ENCODE measurements at regions not wholly inside any gene's neighbourhood (a gene's known extent, or its start where the extent isn't known, plus 50 kb on each side); places are given as distances from the start of the nearest gene placed in this dataset.
"Not testable (repeated sequence)": the region's sequence is repeated elsewhere in the genome, so short reads cannot be mapped to it uniquely, and the experiment has no call there.

DNA sequence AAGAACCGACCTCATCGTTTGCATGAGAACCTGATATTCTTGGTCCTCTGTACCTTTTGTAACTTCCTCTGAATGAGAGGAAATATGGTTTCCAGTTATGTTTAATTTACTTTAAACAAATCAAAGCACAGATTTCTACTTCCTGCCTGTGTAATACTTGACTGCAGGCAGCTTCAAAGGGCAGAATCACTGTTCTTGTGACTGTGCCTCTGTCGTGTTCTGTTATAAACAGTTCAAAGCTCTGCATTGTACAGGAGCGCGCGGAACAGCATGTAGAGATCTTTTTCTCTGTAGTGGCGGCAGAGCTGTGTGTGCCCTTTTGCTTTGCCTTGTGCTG is 73.2 kb upstream of the CLDN5 start:
- no peak overlapping the region for H3K27ac Mint-ChIP-seq
- TF ChIP-seq, protein P1, sequence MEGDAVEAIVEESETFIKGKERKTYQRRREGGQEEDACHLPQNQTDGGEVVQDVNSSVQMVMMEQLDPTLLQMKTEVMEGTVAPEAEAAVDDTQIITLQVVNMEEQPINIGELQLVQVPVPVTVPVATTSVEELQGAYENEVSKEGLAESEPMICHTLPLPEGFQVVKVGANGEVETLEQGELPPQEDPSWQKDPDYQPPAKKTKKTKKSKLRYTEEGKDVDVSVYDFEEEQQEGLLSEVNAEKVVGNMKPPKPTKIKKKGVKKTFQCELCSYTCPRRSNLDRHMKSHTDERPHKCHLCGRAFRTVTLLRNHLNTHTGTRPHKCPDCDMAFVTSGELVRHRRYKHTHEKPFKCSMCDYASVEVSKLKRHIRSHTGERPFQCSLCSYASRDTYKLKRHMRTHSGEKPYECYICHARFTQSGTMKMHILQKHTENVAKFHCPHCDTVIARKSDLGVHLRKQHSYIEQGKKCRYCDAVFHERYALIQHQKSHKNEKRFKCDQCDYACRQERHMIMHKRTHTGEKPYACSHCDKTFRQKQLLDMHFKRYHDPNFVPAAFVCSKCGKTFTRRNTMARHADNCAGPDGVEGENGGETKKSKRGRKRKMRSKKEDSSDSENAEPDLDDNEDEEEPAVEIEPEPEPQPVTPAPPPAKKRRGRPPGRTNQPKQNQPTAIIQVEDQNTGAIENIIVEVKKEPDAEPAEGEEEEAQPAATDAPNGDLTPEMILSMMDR (IDR thresholded peaks at IDR 0.05): no peak

DNA sequence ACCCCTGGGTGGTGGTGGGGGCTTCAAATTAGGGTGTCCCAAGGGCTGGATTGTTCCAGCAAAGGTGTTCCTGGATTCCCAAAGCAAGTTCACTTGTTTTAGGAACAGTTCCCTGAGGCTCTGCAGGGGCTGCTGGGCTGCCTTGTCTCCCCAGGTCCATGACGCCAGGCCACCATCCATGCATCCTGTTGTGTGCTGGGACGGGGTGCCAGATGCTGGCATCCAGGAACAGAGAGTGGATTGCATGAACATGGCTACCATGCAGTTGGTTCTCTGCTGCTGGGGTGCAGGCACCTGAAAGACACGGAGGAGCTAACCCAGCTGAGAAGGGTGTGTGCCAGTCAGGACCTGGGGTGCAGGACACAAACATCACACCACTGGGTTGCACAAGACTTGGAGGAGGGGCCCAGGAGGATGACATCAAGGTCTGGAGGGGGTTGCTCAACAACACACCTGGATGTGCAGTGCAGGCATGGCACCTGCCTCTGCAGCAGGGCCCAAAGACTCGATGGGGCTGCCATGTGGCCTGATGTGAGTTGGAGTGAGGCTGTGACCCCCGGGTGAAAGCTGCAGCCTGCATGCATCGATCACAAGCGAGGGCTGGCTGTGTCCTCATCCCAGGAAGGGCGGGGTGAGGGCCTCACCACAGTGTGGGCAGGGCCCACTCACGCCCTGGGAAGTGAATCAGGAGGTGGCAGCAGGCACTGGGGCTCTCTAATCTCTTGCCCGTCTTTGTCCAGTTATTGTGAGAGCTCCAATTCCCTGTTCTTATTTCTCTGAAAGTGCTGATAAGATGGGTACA is 74.0 kb upstream of the CLDN5 start:
- no peak for DNase-seq
- Mint-ChIP-seq H3K4me3 (no peak overlapping the region), H3K9me3 (no peaks in the 10 kb centered on the region), H3K27me3 (ENCODE audit: insufficient read depth) (peaks cover 41% of the 10 kb centered on the region), H3K36me3 (ENCODE audit: low read depth) (no peaks in the 10 kb centered on the region), H3K27ac (no peak overlapping the region), H3K4me1 (ENCODE audit: low read depth) (no peaks in the 10 kb centered on the region)
- TF ChIP-seq, protein P1 (IDR thresholded peaks at IDR 0.05): no peak

More for the DNA sequence above, 73.2 kb upstream of the CLDN5 start:
- no peak for DNase-seq
- no peaks in the 10 kb centered on the region for H3K36me3 Mint-ChIP-seq (ENCODE audit: low read depth)
- H3K9me3 Mint-ChIP-seq: no peaks in the 10 kb centered on the region
- no peaks in the 10 kb centered on the region for H3K4me1 Mint-ChIP-seq (ENCODE audit: low read depth)
- H3K4me3 Mint-ChIP-seq: no peak overlapping the region
- H3K27me3 Mint-ChIP-seq (ENCODE audit: insufficient read depth): peaks cover 38% of the 10 kb centered on the region

DNA sequence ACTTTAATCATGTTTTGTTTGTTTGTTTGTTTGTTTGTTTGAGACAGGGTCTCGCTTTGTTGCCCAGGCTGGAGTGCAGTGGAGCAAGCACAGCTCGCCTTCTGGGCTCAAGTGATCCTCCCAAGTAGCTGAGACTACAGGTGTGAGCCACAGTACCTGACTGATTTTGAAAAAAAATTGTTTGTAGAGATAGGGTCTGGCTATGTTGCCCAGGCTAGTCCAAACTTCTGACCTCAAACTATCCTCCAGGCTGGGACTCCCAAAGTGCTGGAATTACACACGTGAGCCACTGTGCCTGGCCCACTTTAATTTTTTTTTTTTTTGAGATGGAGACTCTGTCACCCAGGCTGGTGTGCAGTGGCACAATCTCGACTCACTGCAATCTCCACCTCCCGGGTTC is 74.8 kb upstream of the CLDN5 start:
- Mint-ChIP-seq H3K4me1 (ENCODE audit: low read depth) (no peaks in the 10 kb centered on the region), H3K9me3 (no peaks in the 10 kb centered on the region), H3K27ac (no peak overlapping the region), H3K27me3 (ENCODE audit: insufficient read depth) (peaks cover 47% of the 10 kb centered on the region), H3K36me3 (ENCODE audit: low read depth) (no peaks in the 10 kb centered on the region), H3K4me3 (no peak overlapping the region)
- TF ChIP-seq, protein P1 (IDR thresholded peaks at IDR 0.05): no peak
- DNase-seq: no peak

DNA sequence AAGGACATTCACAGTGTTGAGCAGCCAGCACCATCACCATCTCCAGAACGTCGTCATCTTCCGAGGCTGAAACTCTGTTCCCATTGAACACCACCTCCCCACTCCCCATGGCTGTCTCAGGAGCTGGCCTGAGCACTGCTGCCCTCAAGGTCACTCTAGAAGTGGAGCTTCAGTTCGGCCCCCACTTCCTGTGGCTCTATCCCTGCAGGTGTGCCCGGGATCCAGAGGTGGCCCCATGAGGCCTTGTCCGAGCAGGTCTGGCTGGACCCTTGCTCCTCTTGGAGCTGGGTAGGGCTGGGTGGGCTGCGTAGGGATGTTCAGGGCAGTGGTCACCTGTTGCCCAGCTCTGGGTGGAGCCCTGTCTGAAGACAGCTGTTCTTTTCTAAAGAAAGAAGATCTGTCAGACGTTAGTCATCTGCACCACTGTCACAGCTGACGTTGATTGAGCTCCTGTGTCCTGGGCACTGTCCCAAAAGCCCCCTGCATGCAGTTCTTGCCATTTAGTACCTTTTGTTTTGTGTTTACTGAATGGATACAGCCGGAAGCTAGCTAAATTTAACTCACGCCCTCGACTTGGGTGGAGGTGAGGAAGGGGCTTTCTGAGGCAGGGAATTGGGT is 75.5 kb upstream of the CLDN5 start:
- H3K4me3 Mint-ChIP-seq: no peak overlapping the region
- TF ChIP-seq, protein P1 (IDR thresholded peaks at IDR 0.05): no peak
- no peaks in the 10 kb centered on the region for H3K9me3 Mint-ChIP-seq
- H3K4me1 Mint-ChIP-seq (ENCODE audit: low read depth): no peaks in the 10 kb centered on the region
- no peak for DNase-seq
- no peaks in the 10 kb centered on the region for H3K36me3 Mint-ChIP-seq (ENCODE audit: low read depth)
- peaks cover 48% of the 10 kb centered on the region for H3K27me3 Mint-ChIP-seq (ENCODE audit: insufficient read depth)
- no peak overlapping the region for H3K27ac Mint-ChIP-seq

DNA sequence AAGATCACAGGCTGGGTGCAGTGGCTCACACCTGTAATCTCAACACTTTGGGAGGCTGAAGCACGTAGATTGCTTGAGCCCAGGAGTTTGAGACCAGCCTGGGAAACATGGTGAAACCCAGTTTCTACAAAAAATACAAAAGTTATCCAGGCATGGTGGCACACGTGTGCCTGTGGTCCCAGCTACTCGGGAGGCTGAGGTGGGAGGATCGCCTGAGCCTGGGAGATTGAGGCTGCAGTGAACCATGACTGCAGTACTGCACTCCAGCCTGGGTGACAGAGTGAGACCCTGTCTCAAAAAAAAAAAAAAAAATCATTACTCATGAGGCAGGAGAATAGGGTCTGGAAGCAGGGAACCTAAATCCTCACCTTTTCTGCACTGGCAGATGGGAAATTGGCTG is 79.1 kb upstream of the CLDN5 start:
- H3K27me3 Mint-ChIP-seq (ENCODE audit: insufficient read depth): peaks cover 54% of the 10 kb centered on the region
- not testable (repeated sequence) for H3K9me3 Mint-ChIP-seq; H3K4me3 Mint-ChIP-seq; H3K36me3 Mint-ChIP-seq (ENCODE audit: low read depth); DNase-seq; H3K4me1 Mint-ChIP-seq (ENCODE audit: low read depth); H3K27ac Mint-ChIP-seq

DNA sequence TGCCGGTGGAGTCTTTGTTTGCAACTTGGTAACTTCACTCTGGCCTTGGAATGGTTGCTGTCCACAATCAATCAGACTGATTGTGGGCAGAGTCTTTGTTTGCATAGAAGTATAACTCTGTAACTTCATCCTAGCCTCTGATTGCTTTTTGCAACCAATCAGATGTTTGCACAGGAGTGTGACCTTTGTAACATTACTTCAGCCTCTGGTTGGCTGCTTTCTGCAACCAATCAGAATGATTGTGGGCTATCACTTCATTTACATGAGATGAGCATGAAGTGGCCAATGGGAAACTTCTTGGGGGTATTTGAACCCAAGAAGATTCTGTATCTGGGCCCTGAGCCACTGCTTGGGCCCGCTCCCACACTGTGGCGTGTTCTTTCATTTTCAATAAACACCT is 79.6 kb upstream of the CLDN5 start:
- Mint-ChIP-seq H3K36me3 (ENCODE audit: low read depth) (no peaks in the 10 kb centered on the region), H3K27me3 (ENCODE audit: insufficient read depth) (peaks cover 57% of the 10 kb centered on the region), H3K4me1 (ENCODE audit: low read depth) (no peaks in the 10 kb centered on the region), H3K9me3 (no peaks in the 10 kb centered on the region), H3K27ac (no peak overlapping the region), H3K4me3 (no peak overlapping the region)
- TF ChIP-seq, protein P1 (IDR thresholded peaks at IDR 0.05): no peak
- no peak for DNase-seq
